ENCODE measurements at regions not wholly inside any gene's neighbourhood (a gene's known extent, or its start where the extent isn't known, plus 50 kb on each side); places are given as distances from the start of the nearest gene placed in this dataset.

- Histone ChIP-seq H3K27me3 (replicated peaks in 1 of 2; ENCODE audit: control insufficient read depth in 2 of 2, insufficient read depth in 2 of 2, low read length in 1 of 2) (no peaks in the 10 kb centered on the region), H2AFZ (ENCODE audit: control insufficient read depth, low read depth, low read length) (no peak overlapping the region), H3K36me3 (ENCODE audit: control insufficient read depth in 2 of 2, insufficient read depth in 2 of 2, low read length in 1 of 2) (no peaks in the 10 kb centered on the region), H3K4me2 (ENCODE audit: control insufficient read depth, insufficient read depth) (no peak overlapping the region), H3K4me3 (no peak overlapping the region), H3K4me1 (ENCODE audit: control insufficient read depth, insufficient read depth, low read length) (no peaks in the 10 kb centered on the region), H3K9me3 (replicated peaks; ENCODE audit: control insufficient read depth, insufficient read depth, low read length) (no peaks in the 10 kb centered on the region), H3K79me2 (ENCODE audit: control insufficient read depth, insufficient read depth, low read length) (no peaks in the 10 kb centered on the region), H4K20me1 (ENCODE audit: control insufficient read depth, insufficient read depth) (no peaks in the 10 kb centered on the region), H3K27ac (ENCODE audit: control insufficient read depth, insufficient read depth) (no peak overlapping the region), H3K9ac (ENCODE audit: control insufficient read depth, insufficient read depth, low read length) (no peak overlapping the region)
- in situ Hi-C loops (cut with MboI) (loop anchor here (5.0 to 10.0 kb wide), 4 partner anchors 63 to 526 kb away; no protein-coding TSS in a partner anchor), intact Hi-C loops (cut with micrococcal nuclease; ENCODE audit: unreplicated experiment) (loop anchor here (1.0 to 10.0 kb wide), 3 partner anchors 56 to 336 kb away; no protein-coding TSS in a partner anchor)
- 10% methylated on average over 3 of the region's 3 CpGs for WGBS (ENCODE audit: insufficient coverage, insufficient replicate concordance, low lambda C conversion rate, missing lambda C conversion rate)
- ChIA-PET RAD21 (ENCODE audit: unreplicated experiment) (interaction anchor here (0.5 to 9.1 kb wide), 30 partner anchors 9 to 536 kb away, joined by 3 to 174 read pairs (median 8); no protein-coding TSS in a partner anchor), SMC1A (ENCODE audit: uncharacterized antibody, unreplicated experiment) (interaction anchor here (0.7 to 10.5 kb wide), 34 partner anchors 9 to 599 kb away, joined by 3 to 238 read pairs (median 8); partner anchors contain the start of gene RBM23), CTCF (interaction anchor here (0.6 to 11.7 kb wide), 58 partner anchors 8 to 611 kb away, joined by 3 to 333 read pairs (median 7); no protein-coding TSS in a partner anchor), POLR2A (interaction anchor here (1.0 to 1.5 kb wide), 6 partner anchors 19 to 154 kb away, joined by 3 to 5 read pairs (median 4); no protein-coding TSS in a partner anchor)
- no peak for FAIRE-seq
- no peak for DNase-seq (ENCODE audit: low read depth, low spot score)
- ATAC-seq = no peak
- no TSS peak for BruUV-seq (replicated peaks)
- TF ChIP-seq GABPA (IDR thresholded peaks at IDR 0.05; ENCODE audit: low read depth) (no peak), ATF3 (IDR thresholded peaks at IDR 0.05; ENCODE audit: borderline replicate concordance, extremely low read depth, low read depth, low read length) (no peak), CEBPB (IDR thresholded peaks at IDR 0.05; ENCODE audit: borderline replicate concordance in 1 of 2, low read depth in 2 of 2, low read length in 2 of 2) (no peak), RAD21 (IDR thresholded peaks at IDR 0.05; ENCODE audit: insufficient read depth, low read depth, low read length) (no peak)
These were observed 270.1 kb downstream of the DAD1 start for GRCh38 chr14:22318951-22319350.

GRCh38 chr14:22316473-22316872 is 272.6 kb downstream of the DAD1 start:
- BruUV-seq (replicated peaks) = no TSS peak
- RAD21 ChIA-PET (ENCODE audit: unreplicated experiment) = interaction anchor here (0.8 to 9.1 kb wide), 5 partner anchors 9 to 154 kb away, joined by 3 to 174 read pairs (median 8); no protein-coding TSS in a partner anchor
- intact Hi-C loops (cut with micrococcal nuclease; ENCODE audit: unreplicated experiment) = loop anchor here (10.0 kb wide), 2 partner anchors 152 to 338 kb away; no protein-coding TSS in a partner anchor
- no peak for TF ChIP-seq RAD51 (IDR thresholded peaks at IDR 0.05)
- TF ChIP-seq IRF4 (IDR thresholded peaks at IDR 0.05; ENCODE audit: low read depth, low read length) = no peak
- TF ChIP-seq ZNF384 (IDR thresholded peaks at IDR 0.05; ENCODE audit: borderline replicate concordance, low read depth, low read length) = no peak
- TF ChIP-seq, protein P1, sequence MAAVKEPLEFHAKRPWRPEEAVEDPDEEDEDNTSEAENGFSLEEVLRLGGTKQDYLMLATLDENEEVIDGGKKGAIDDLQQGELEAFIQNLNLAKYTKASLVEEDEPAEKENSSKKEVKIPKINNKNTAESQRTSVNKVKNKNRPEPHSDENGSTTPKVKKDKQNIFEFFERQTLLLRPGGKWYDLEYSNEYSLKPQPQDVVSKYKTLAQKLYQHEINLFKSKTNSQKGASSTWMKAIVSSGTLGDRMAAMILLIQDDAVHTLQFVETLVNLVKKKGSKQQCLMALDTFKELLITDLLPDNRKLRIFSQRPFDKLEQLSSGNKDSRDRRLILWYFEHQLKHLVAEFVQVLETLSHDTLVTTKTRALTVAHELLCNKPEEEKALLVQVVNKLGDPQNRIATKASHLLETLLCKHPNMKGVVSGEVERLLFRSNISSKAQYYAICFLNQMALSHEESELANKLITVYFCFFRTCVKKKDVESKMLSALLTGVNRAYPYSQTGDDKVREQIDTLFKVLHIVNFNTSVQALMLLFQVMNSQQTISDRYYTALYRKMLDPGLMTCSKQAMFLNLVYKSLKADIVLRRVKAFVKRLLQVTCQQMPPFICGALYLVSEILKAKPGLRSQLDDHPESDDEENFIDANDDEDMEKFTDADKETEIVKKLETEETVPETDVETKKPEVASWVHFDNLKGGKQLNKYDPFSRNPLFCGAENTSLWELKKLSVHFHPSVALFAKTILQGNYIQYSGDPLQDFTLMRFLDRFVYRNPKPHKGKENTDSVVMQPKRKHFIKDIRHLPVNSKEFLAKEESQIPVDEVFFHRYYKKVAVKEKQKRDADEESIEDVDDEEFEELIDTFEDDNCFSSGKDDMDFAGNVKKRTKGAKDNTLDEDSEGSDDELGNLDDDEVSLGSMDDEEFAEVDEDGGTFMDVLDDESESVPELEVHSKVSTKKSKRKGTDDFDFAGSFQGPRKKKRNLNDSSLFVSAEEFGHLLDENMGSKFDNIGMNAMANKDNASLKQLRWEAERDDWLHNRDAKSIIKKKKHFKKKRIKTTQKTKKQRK (IDR thresholded peaks at IDR 0.05; ENCODE audit: low read depth, low read length) = no peak
- TF ChIP-seq HDGF (IDR thresholded peaks at IDR 0.05) = no peak
- no peak for TF ChIP-seq EP300 (IDR thresholded peaks at IDR 0.05; ENCODE audit: borderline replicate concordance in 1 of 2, control insufficient read depth in 1 of 2, low read depth in 2 of 2, low read length in 2 of 2)
- no peak for TF ChIP-seq SUPT20H (IDR thresholded peaks at IDR 0.05; ENCODE audit: borderline replicate concordance, control insufficient read depth, low read depth, low read length)
- no peak for TF ChIP-seq CBX3 (IDR thresholded peaks at IDR 0.05; ENCODE audit: borderline replicate concordance, low read depth)
- no peak for TF ChIP-seq ATF7 (IDR thresholded peaks at IDR 0.05; ENCODE audit: low read depth)

More at GRCh38 chr14:22316473-22316872, 272.6 kb downstream of the DAD1 start:
- Histone ChIP-seq H3K79me2 (ENCODE audit: control insufficient read depth, insufficient read depth, low read length) (no peaks in the 10 kb centered on the region), H2AFZ (ENCODE audit: control insufficient read depth, low read depth, low read length) (no peak overlapping the region), H3K9me3 (replicated peaks; ENCODE audit: control insufficient read depth, insufficient read depth, low read length) (no peaks in the 10 kb centered on the region), H3K4me1 (ENCODE audit: control insufficient read depth, insufficient read depth, low read length) (no peaks in the 10 kb centered on the region), H3K9ac (ENCODE audit: control insufficient read depth, insufficient read depth, low read length) (no peak overlapping the region), H3K4me2 (ENCODE audit: control insufficient read depth, insufficient read depth) (no peak overlapping the region), H3K4me3 (no peak overlapping the region), H4K20me1 (ENCODE audit: control insufficient read depth, insufficient read depth) (no peaks in the 10 kb centered on the region), H3K27me3 (replicated peaks in 1 of 2; ENCODE audit: control insufficient read depth in 2 of 2, insufficient read depth in 2 of 2, low read length in 1 of 2) (no peaks in the 10 kb centered on the region), H3K36me3 (ENCODE audit: control insufficient read depth in 2 of 2, insufficient read depth in 2 of 2, low read length in 1 of 2) (no peaks in the 10 kb centered on the region), H3K27ac (ENCODE audit: control insufficient read depth, insufficient read depth) (no peak overlapping the region)
- FAIRE-seq (no peak), DNase-seq (ENCODE audit: low read depth, low spot score) (no peak), ATAC-seq (no peak)
- POLR2A ChIA-PET = interaction anchor here (0.6 kb wide), 1 partner anchor 11 kb away, joined by 3 read pairs; no protein-coding TSS in a partner anchor
- 95% methylated on average over 1 of the region's 1 CpG for WGBS (ENCODE audit: insufficient coverage, insufficient replicate concordance, low lambda C conversion rate, missing lambda C conversion rate)
- SMC1A ChIA-PET (ENCODE audit: uncharacterized antibody, unreplicated experiment) = interaction anchor here (0.9 to 10.5 kb wide), 11 partner anchors 11 to 450 kb away, joined by 3 to 238 read pairs (median 4); partner anchors contain the start of gene OXA1L
- in situ Hi-C loops (cut with MboI) = loop anchor here (5.0 to 10.0 kb wide), 4 partner anchors 66 to 528 kb away; no protein-coding TSS in a partner anchor
- CTCF ChIA-PET = interaction anchor here (0.6 to 11.7 kb wide), 14 partner anchors 9 to 254 kb away, joined by 3 to 333 read pairs (median 4); no protein-coding TSS in a partner anchor
